CD8-positive, alpha-beta memory T cell (primary cell): ENCODE measurements at regions not wholly inside any gene's neighbourhood (a gene's known extent, or its start where the extent isn't known, plus 50 kb on each side); places are given as distances from the start of the nearest gene placed in this dataset.

Experiments used
- CTCF ChIA-PET: fragments of 350-600 bp; sonication (Branson Sonifier 250); formaldehyde crosslinking; loops from one replicate; lab custom pipeline; 2021; ENCODE audit warnings: antibody characterized with exemption; lab: Charles Lee
- POLR2A ChIA-PET: fragments of 350-600 bp; sonication (Branson Sonifier 250); formaldehyde crosslinking; loops from one replicate; lab custom pipeline; 2021; ENCODE audit warnings: antibody characterized with exemption; lab: Charles Lee
- DNase-seq, 5 donors: peaks; one replicate each; pipeline versions ENCODE4 v3.0.0 to v3.0.0-alpha.2; 2020 to 2022; ENCODE audit warnings: mixed read lengths in 1 of 5
- H3K27ac ChIP-seq: one replicate; pipeline ENCODE4 v1.7.0; 2013; ENCODE audit warnings: low read depth, mild to moderate bottlenecking, low read length, moderate library complexity
- H3K27me3 ChIP-seq: 2 replicates; pipeline ENCODE4 v1.7.0; 2013; ENCODE audit warnings: low read length, mild to moderate bottlenecking; ENCODE audit not compliant: insufficient read depth, poor library complexity, severe bottlenecking
- H3K36me3 ChIP-seq: 2 replicates; pipeline ENCODE4 v1.7.0; 2013; ENCODE audit warnings: mild to moderate bottlenecking, low read length, moderate library complexity; ENCODE audit not compliant: insufficient read depth
- H3K4me1 ChIP-seq: 2 replicates; pipeline ENCODE4 v1.7.0; 2013; ENCODE audit warnings: mild to moderate bottlenecking, low read length, moderate library complexity; ENCODE audit not compliant: insufficient read depth
- H3K4me3 ChIP-seq: 2 replicates; pipeline ENCODE4 v1.7.0; 2013; ENCODE audit warnings: mild to moderate bottlenecking, low read length
- H3K9me3 ChIP-seq: 2 replicates; pipeline ENCODE4 v1.7.0; 2013; ENCODE audit warnings: mild to moderate bottlenecking, low read length
- H3K27ac Mint-ChIP-seq, 8 donors: one replicate each; pipeline ENCODE4 v1.8.0; 2020 to 2021; ENCODE audit warnings: mixed read lengths in 8 of 8, mild to moderate bottlenecking in 6 of 8, inconsistent platforms in 3 of 8, moderate library complexity in 3 of 8
- H3K27me3 Mint-ChIP-seq, 2 donors: one replicate each; pipeline ENCODE4 v1.8.0; 2020 to 2021; ENCODE audit warnings: mixed read lengths in 2 of 2, mild to moderate bottlenecking in 1 of 2, moderate library complexity in 1 of 2
- H3K36me3 Mint-ChIP-seq, 3 donors: one replicate each; pipeline ENCODE4 v1.8.0; 2020 to 2021; ENCODE audit warnings: mixed read lengths in 3 of 3, inconsistent platforms in 1 of 3, mild to moderate bottlenecking in 1 of 3
- H3K4me1 Mint-ChIP-seq, 3 donors: one replicate each; pipeline ENCODE4 v1.8.0; 2020 to 2021; ENCODE audit warnings: mixed read lengths in 3 of 3, inconsistent platforms in 1 of 3, mild to moderate bottlenecking in 1 of 3
- H3K4me3 Mint-ChIP-seq, 7 donors: one replicate each; pipeline ENCODE4 v1.8.0; 2020 to 2021; ENCODE audit warnings: mixed read lengths in 7 of 7, mild to moderate bottlenecking in 6 of 7, moderate library complexity in 4 of 7, inconsistent platforms in 2 of 7
- H3K9me3 Mint-ChIP-seq, 5 donors: one replicate each; pipeline ENCODE4 v1.8.0; 2020 to 2022; ENCODE audit warnings: mixed read lengths in 5 of 5, mild to moderate bottlenecking in 3 of 5, moderate library complexity in 2 of 5, inconsistent platforms in 1 of 5

GRCh38 chr9:126132746-126133145, 193.9 kb upstream of the MVB12B start:
- H3K27me3 Mint-ChIP-seq = peaks cover 11 to 70% of the 10 kb centered on the region in 2 donors
- H3K27me3 ChIP-seq = no peaks in the 10 kb centered on the region
- peaks cover 2 to 9% (median 4%) of the 10 kb centered on the region in 5 donors for H3K9me3 Mint-ChIP-seq
- H3K4me3 Mint-ChIP-seq = no peak overlapping the region
- ChIA-PET POLR2A (no interaction called here), CTCF (no interaction called here)
- H3K27ac ChIP-seq = no peak overlapping the region
- H3K4me3 ChIP-seq = no peak overlapping the region
- no peaks in the 10 kb centered on the region for H3K4me1 Mint-ChIP-seq
- no peaks in the 10 kb centered on the region for H3K36me3 ChIP-seq
- H3K4me1 ChIP-seq = no peaks in the 10 kb centered on the region
- no peak for DNase-seq
- H3K36me3 Mint-ChIP-seq = no peaks in the 10 kb centered on the region
- H3K27ac Mint-ChIP-seq = no peak overlapping the region
- no peaks in the 10 kb centered on the region for H3K9me3 ChIP-seq

GRCh38 chr9:126144196-126144595, 182.4 kb upstream of the MVB12B start:
- ChIA-PET POLR2A (no interaction called here), CTCF (no interaction called here)
- no peaks in the 10 kb centered on the region for H3K4me1 ChIP-seq
- H3K4me3 ChIP-seq = no peak overlapping the region
- peaks cover 4 to 17% (median 14%) of the 10 kb centered on the region in 5 donors for H3K9me3 Mint-ChIP-seq
- no peaks in the 10 kb centered on the region for H3K9me3 ChIP-seq
- no peak overlapping the region for H3K27ac Mint-ChIP-seq
- no peak overlapping the region for H3K4me3 Mint-ChIP-seq
- H3K27me3 Mint-ChIP-seq = peaks cover 15 to 47% of the 10 kb centered on the region in 2 donors
- no peaks in the 10 kb centered on the region for H3K36me3 ChIP-seq
- H3K36me3 Mint-ChIP-seq = peaks cover 0 to 2% (median 0%) of the 10 kb centered on the region in 3 donors
- DNase-seq = no peak
- H3K27ac ChIP-seq = no peak overlapping the region
- no peaks in the 10 kb centered on the region for H3K27me3 ChIP-seq
- peaks cover 6 to 9% (median 7%) of the 10 kb centered on the region in 3 donors for H3K4me1 Mint-ChIP-seq

- Mint-ChIP-seq H3K4me3 (no peak overlapping the region), H3K27ac (no peak overlapping the region), H3K9me3 (peaks cover 0 to 11% (median 11%) of the 10 kb centered on the region in 5 donors), H3K4me1 (peaks cover 6 to 9% (median 7%) of the 10 kb centered on the region in 3 donors), H3K27me3 (peaks cover 15 to 43% of the 10 kb centered on the region in 2 donors), H3K36me3 (peaks cover 0 to 2% (median 0%) of the 10 kb centered on the region in 3 donors)
- ChIA-PET CTCF (no interaction called here), POLR2A (no interaction called here)
- Histone ChIP-seq H3K4me1 (no peaks in the 10 kb centered on the region), H3K9me3 (no peaks in the 10 kb centered on the region), H3K36me3 (no peaks in the 10 kb centered on the region), H3K4me3 (no peak overlapping the region), H3K27ac (no peak overlapping the region), H3K27me3 (no peaks in the 10 kb centered on the region)
- no peak for DNase-seq
These were observed 181.8 kb upstream of the MVB12B start for GRCh38 chr9:126144603-126145456.

GRCh38 chr9:126145887-126146253, 180.8 kb upstream of the MVB12B start:
- Mint-ChIP-seq H3K27me3 (peaks cover 15 to 43% of the 10 kb centered on the region in 2 donors), H3K36me3 (peaks cover 0 to 2% (median 0%) of the 10 kb centered on the region in 3 donors), H3K9me3 (peaks cover 0 to 6% (median 4%) of the 10 kb centered on the region in 5 donors), H3K4me3 (no peak overlapping the region), H3K27ac (no peak overlapping the region), H3K4me1 (peaks cover 6 to 9% (median 7%) of the 10 kb centered on the region in 3 donors)
- Histone ChIP-seq H3K27me3 (no peaks in the 10 kb centered on the region), H3K27ac (no peak overlapping the region), H3K9me3 (no peaks in the 10 kb centered on the region), H3K36me3 (no peaks in the 10 kb centered on the region), H3K4me3 (no peak overlapping the region), H3K4me1 (no peaks in the 10 kb centered on the region)
- POLR2A ChIA-PET = no interaction called here
- no peak for DNase-seq
- CTCF ChIA-PET = no interaction called here

GRCh38 chr9:126146254-126147145, 180.1 kb upstream of the MVB12B start:
- Histone ChIP-seq H3K27me3 (no peaks in the 10 kb centered on the region), H3K9me3 (no peaks in the 10 kb centered on the region), H3K27ac (no peak overlapping the region), H3K4me3 (no peak overlapping the region), H3K4me1 (no peaks in the 10 kb centered on the region), H3K36me3 (no peaks in the 10 kb centered on the region)
- ChIA-PET CTCF (no interaction called here), POLR2A (no interaction called here)
- H3K9me3 Mint-ChIP-seq = peaks cover 0 to 3% (median 0%) of the 10 kb centered on the region in 5 donors
- H3K27ac Mint-ChIP-seq = no peak overlapping the region
- DNase-seq = peak in 1 of 5 donors; percentile 11
- H3K27me3 Mint-ChIP-seq = peaks cover 15 to 43% of the 10 kb centered on the region in 2 donors
- peak overlapping the region in 2 of 7 donors; percentile 28 to 49 for H3K4me3 Mint-ChIP-seq
- peaks cover 0 to 2% (median 0%) of the 10 kb centered on the region in 3 donors for H3K36me3 Mint-ChIP-seq
- peaks cover 6 to 9% (median 7%) of the 10 kb centered on the region in 3 donors for H3K4me1 Mint-ChIP-seq

GRCh38 chr9:126147186-126147935, 179.3 kb upstream of the MVB12B start:
- DNase-seq = no peak
- no peaks in the 10 kb centered on the region for H3K27me3 ChIP-seq
- H3K36me3 Mint-ChIP-seq = peaks cover 0 to 2% (median 0%) of the 10 kb centered on the region in 3 donors
- H3K9me3 ChIP-seq = no peaks in the 10 kb centered on the region
- no peak overlapping the region for H3K27ac Mint-ChIP-seq
- no peaks in the 10 kb centered on the region for H3K9me3 Mint-ChIP-seq
- no peak overlapping the region for H3K4me3 ChIP-seq
- no peaks in the 10 kb centered on the region for H3K4me1 ChIP-seq
- peaks cover 6 to 9% (median 7%) of the 10 kb centered on the region in 3 donors for H3K4me1 Mint-ChIP-seq
- H3K27me3 Mint-ChIP-seq = peaks cover 18 to 42% of the 10 kb centered on the region in 2 donors
- H3K36me3 ChIP-seq = no peaks in the 10 kb centered on the region
- H3K4me3 Mint-ChIP-seq = no peak overlapping the region
- ChIA-PET POLR2A (no interaction called here), CTCF (no interaction called here)
- H3K27ac ChIP-seq = no peak overlapping the region

- H3K27me3 Mint-ChIP-seq = peaks cover 16 to 39% of the 10 kb centered on the region in 2 donors
- Histone ChIP-seq H3K36me3 (no peaks in the 10 kb centered on the region), H3K4me3 (no peak overlapping the region), H3K4me1 (no peaks in the 10 kb centered on the region), H3K9me3 (no peaks in the 10 kb centered on the region), H3K27ac (no peak overlapping the region), H3K27me3 (no peaks in the 10 kb centered on the region)
- no peak overlapping the region for H3K27ac Mint-ChIP-seq
- H3K4me1 Mint-ChIP-seq = peaks cover 6 to 9% (median 7%) of the 10 kb centered on the region in 3 donors
- ChIA-PET POLR2A (no interaction called here), CTCF (no interaction called here)
- no peaks in the 10 kb centered on the region for H3K9me3 Mint-ChIP-seq
- DNase-seq = no peak
- H3K4me3 Mint-ChIP-seq = no peak overlapping the region
- H3K36me3 Mint-ChIP-seq = peaks cover 0 to 2% (median 0%) of the 10 kb centered on the region in 3 donors
These were observed 178.4 kb upstream of the MVB12B start for GRCh38 chr9:126147936-126148870.
